Neural progenitor cell (in vitro differentiated cells): ENCODE measurements at regions not wholly inside any gene's neighbourhood (a gene's known extent, or its start where the extent isn't known, plus 50 kb on each side); places are given as distances from the start of the nearest gene placed in this dataset.

Experiments used
- DNase-seq: peaks from one replicate; pipeline ENCODE4 v3.0.0-alpha.2; 2016; ENCODE audit warnings: low spot score
- H2AFZ ChIP-seq: fragments of 200-600 bp; sonication (generic); replicated peaks from 2 replicates; pipeline ENCODE4 v1.6.1; 2016; ENCODE audit warnings: antibody characterized with exemption
- H3F3A ChIP-seq: fragments of 200-600 bp; sonication (generic); 2 replicates; pipeline ENCODE4 v1.6.1; 2016; ENCODE audit warnings: antibody characterized with exemption, low read depth
- H3K27ac ChIP-seq: fragments of 200-600 bp; sonication (generic); 2 replicates; pipeline ENCODE4 v1.5.1; 2016; ENCODE audit warnings: mild to moderate bottlenecking
- H3K27me3 ChIP-seq: fragments of 200-600 bp; sonication (generic); 2 replicates; pipeline ENCODE4 v1.6.1; 2016; ENCODE audit warnings: mild to moderate bottlenecking, moderate library complexity
- H3K36me3 ChIP-seq: fragments of 200-600 bp; sonication (generic); 2 replicates; pipeline ENCODE4 v1.5.1; 2016
- H3K4me1 ChIP-seq: fragments of 200-600 bp; sonication (generic); 2 replicates; pipeline ENCODE4 v1.6.1; 2016; ENCODE audit warnings: mixed run types
- H3K4me2 ChIP-seq: fragments of 200-600 bp; sonication (generic); 2 replicates; pipeline ENCODE4 v1.6.1; 2016
- H3K4me3 ChIP-seq: fragments of 200-600 bp; sonication (generic); 2 replicates; pipeline ENCODE4 v1.5.1; 2016
- H3K79me2 ChIP-seq: fragments of 200-600 bp; sonication (generic); 2 replicates; pipeline ENCODE4 v1.6.1; 2016; ENCODE audit warnings: low read depth
- H3K9ac ChIP-seq: fragments of 200-600 bp; sonication (generic); 2 replicates; pipeline ENCODE4 v1.6.1; 2016
- H3K9me3 ChIP-seq: fragments of 200-600 bp; sonication (generic); 2 replicates; pipeline ENCODE4 v1.5.1; 2016; ENCODE audit warnings: low read depth
- H4K20me1 ChIP-seq: fragments of 200-600 bp; sonication (generic); 2 replicates; pipeline ENCODE4 v1.6.1; 2016; ENCODE audit warnings: low read depth
- H3K27ac Mint-ChIP-seq: 3 replicates; pipeline ENCODE4 v1.8.0; 2021; ENCODE audit warnings: mixed read lengths
- H3K27me3 Mint-ChIP-seq: 2 replicates; pipeline ENCODE4 v1.8.0; 2022; ENCODE audit warnings: low read depth, mild to moderate bottlenecking, inconsistent platforms, moderate library complexity, mixed read lengths; ENCODE audit not compliant: insufficient read depth
- H3K36me3 Mint-ChIP-seq: 3 replicates; pipeline ENCODE4 v1.8.0; 2021; ENCODE audit warnings: mixed read lengths
- H3K4me1 Mint-ChIP-seq: 3 replicates; pipeline ENCODE4 v1.8.0; 2021; ENCODE audit warnings: mixed read lengths
- H3K4me3 Mint-ChIP-seq: 3 replicates; pipeline ENCODE4 v1.8.0; 2021; ENCODE audit warnings: mild to moderate bottlenecking, moderate library complexity, mixed read lengths
- H3K9me3 Mint-ChIP-seq: 3 replicates; pipeline ENCODE4 v1.8.0; 2020; ENCODE audit warnings: mixed read lengths
- EZH2 ChIP-seq: fragments of 200-600 bp; sonication (generic); IDR thresholded peaks from 2 replicates; pipeline ENCODE4 v1.6.1; 2017; ENCODE audit warnings: antibody characterized with exemption, mild to moderate bottlenecking, moderate library complexity
- EZH2phosphoT487 ChIP-seq: fragments of 200-600 bp; sonication (generic); IDR thresholded peaks from 2 replicates; pipeline ENCODE4 v1.6.1; 2017; ENCODE audit warnings: antibody characterized with exemption
- TF ChIP-seq, protein P1 (sequence below): fragments of 200-600 bp; sonication (generic); IDR thresholded peaks from 2 replicates; pipeline ENCODE4 v1.5.1; 2017; ENCODE audit warnings: antibody characterized with exemption, mild to moderate bottlenecking

DNA sequence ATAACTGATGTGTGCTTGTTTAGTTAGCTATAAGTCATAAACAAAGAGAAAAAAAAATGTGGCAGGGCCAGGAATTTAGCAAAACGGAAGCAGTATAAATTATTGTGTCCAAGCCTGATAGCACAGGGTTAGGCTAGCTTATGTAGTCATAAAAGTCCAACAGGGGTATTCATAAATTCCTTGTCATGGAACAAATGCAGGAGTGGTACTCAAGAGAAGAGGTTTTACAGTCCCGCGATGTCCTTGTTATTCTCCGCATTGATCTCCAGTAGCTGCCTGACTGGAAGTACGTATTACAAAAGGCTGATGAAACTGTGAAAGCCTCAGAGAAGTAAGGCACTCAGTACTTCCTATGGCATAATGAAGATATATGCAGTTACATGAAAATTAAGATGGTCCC, 336.9 kb upstream of the TRAM1L1 start:
- TF ChIP-seq, protein P1, sequence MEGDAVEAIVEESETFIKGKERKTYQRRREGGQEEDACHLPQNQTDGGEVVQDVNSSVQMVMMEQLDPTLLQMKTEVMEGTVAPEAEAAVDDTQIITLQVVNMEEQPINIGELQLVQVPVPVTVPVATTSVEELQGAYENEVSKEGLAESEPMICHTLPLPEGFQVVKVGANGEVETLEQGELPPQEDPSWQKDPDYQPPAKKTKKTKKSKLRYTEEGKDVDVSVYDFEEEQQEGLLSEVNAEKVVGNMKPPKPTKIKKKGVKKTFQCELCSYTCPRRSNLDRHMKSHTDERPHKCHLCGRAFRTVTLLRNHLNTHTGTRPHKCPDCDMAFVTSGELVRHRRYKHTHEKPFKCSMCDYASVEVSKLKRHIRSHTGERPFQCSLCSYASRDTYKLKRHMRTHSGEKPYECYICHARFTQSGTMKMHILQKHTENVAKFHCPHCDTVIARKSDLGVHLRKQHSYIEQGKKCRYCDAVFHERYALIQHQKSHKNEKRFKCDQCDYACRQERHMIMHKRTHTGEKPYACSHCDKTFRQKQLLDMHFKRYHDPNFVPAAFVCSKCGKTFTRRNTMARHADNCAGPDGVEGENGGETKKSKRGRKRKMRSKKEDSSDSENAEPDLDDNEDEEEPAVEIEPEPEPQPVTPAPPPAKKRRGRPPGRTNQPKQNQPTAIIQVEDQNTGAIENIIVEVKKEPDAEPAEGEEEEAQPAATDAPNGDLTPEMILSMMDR: no peak
- no peak for TF ChIP-seq EZH2
- no peak for TF ChIP-seq EZH2phosphoT487
- Histone ChIP-seq H2AFZ (no peak overlapping the region), H3F3A (no peaks in the 10 kb centered on the region), H3K27me3 (no peaks in the 10 kb centered on the region), H3K36me3 (no peaks in the 10 kb centered on the region), H3K4me3 (no peak overlapping the region), H3K4me1 (no peaks in the 10 kb centered on the region), H3K79me2 (no peaks in the 10 kb centered on the region), H3K9me3 (no peaks in the 10 kb centered on the region), H3K9ac (no peak overlapping the region), H4K20me1 (no peaks in the 10 kb centered on the region), H3K4me2 (no peak overlapping the region), H3K27ac (no peak overlapping the region)
- Mint-ChIP-seq H3K9me3 (no peaks in the 10 kb centered on the region), H3K4me1 (no peaks in the 10 kb centered on the region), H3K4me3 (no peak overlapping the region), H3K27ac (no peak overlapping the region), H3K36me3 (no peaks in the 10 kb centered on the region), H3K27me3 (peaks cover 2% of the 10 kb centered on the region)
- no peak for DNase-seq

DNA sequence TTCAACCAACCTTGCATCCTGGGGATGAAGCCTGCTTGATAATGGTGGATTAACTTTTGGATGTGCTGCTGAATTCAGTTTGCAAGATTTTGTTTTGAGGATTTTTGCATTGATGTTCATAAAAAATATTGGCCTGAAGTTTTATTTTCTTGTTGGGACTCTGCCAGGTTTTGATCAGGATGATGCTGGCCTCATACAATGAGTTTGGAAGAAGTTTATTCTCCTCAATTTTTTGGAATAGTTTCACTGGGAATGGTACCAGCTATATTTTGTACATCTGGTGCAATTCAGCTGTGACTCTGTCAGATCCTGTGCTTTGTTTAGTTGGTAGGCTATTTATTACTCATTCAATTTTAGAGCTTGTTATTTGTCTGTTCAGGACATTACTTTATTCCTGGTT, 340.3 kb upstream of the TRAM1L1 start:
- no peak for DNase-seq
- Histone ChIP-seq H4K20me1 (no peaks in the 10 kb centered on the region), H3K4me3 (no peak overlapping the region), H3F3A (no peaks in the 10 kb centered on the region), H3K4me2 (no peak overlapping the region), H3K9me3 (no peaks in the 10 kb centered on the region), H3K79me2 (no peaks in the 10 kb centered on the region), H3K27me3 (no peaks in the 10 kb centered on the region), H2AFZ (no peak overlapping the region), H3K4me1 (no peaks in the 10 kb centered on the region), H3K27ac (no peak overlapping the region), H3K9ac (no peak overlapping the region), H3K36me3 (no peaks in the 10 kb centered on the region)
- TF ChIP-seq, protein P1: no peak
- TF ChIP-seq EZH2: no peak
- TF ChIP-seq EZH2phosphoT487: no peak
- Mint-ChIP-seq H3K4me3 (no peak overlapping the region), H3K27ac (no peak overlapping the region), H3K9me3 (peaks cover 2% of the 10 kb centered on the region), H3K36me3 (peaks cover 1% of the 10 kb centered on the region), H3K4me1 (no peaks in the 10 kb centered on the region), H3K27me3 (no peaks in the 10 kb centered on the region)

DNA sequence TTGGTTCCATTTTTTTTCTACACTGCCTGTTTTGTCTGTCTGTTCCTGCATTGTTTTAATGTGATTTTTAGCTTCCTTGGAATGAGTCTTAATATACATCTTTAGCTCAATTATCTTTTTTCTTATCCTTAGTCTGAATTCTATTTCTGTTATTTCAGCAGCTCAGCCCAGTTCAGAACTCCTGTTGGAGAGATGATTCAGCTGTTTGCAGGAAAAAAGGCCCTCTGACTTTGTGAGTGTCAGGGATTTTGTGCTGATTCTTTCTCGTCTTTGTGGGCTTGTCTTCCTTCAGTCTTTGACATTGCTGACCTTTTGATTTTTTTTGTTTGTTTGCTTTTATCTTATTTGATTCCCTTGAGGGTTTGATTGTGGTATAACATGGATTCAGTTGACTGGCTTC, 343.2 kb upstream of the TRAM1L1 start:
- Mint-ChIP-seq H3K4me1 (no peaks in the 10 kb centered on the region), H3K27me3 (no peaks in the 10 kb centered on the region), H3K4me3 (no peak overlapping the region), H3K9me3 (peaks cover 2% of the 10 kb centered on the region), H3K27ac (no peak overlapping the region), H3K36me3 (peaks cover 1% of the 10 kb centered on the region)
- H3K27ac ChIP-seq: no peak overlapping the region
- H3K4me2 ChIP-seq: no peak overlapping the region
- no peaks in the 10 kb centered on the region for H3K4me1 ChIP-seq
- H4K20me1 ChIP-seq: no peaks in the 10 kb centered on the region
- TF ChIP-seq EZH2phosphoT487 (no peak), EZH2 (no peak)
- TF ChIP-seq, protein P1: no peak
- no peaks in the 10 kb centered on the region for H3F3A ChIP-seq
- H3K27me3 ChIP-seq: no peaks in the 10 kb centered on the region
- H3K79me2 ChIP-seq: no peaks in the 10 kb centered on the region
- no peak overlapping the region for H2AFZ ChIP-seq
- H3K4me3 ChIP-seq: no peak overlapping the region
- no peak for DNase-seq
- no peak overlapping the region for H3K9ac ChIP-seq
- no peaks in the 10 kb centered on the region for H3K36me3 ChIP-seq
- H3K9me3 ChIP-seq: no peaks in the 10 kb centered on the region
